ENCODE measurements at regions not wholly inside any gene's neighbourhood (a gene's known extent, or its start where the extent isn't known, plus 50 kb on each side); places are given as distances from the start of the nearest gene placed in this dataset.

DNA sequence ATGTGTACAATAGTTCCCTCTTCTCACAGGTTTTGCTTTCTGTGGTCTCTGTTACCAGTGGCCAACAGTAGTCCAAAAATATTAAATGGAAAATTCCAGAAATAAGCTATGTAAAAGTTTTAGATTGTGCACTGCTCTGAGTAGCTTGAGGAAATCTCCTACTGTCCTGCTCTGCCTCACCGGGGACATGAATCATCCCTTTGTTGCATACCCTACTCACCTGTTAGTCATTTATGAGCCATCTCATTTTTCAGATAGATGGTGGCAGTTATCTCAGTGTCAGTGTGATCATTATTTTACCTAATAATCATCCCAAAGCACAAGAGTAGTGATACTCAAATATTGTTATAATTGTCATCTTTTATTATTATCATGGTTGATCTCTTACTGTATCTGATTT lies 688.1 kb downstream of the PLA2G4A start:
- no peak overlapping the region for H3K4me3 ChIP-seq (ENCODE audit: low read length)
- DNase-seq (ENCODE audit: low read depth), result no peak
- TF ChIP-seq, protein P1, sequence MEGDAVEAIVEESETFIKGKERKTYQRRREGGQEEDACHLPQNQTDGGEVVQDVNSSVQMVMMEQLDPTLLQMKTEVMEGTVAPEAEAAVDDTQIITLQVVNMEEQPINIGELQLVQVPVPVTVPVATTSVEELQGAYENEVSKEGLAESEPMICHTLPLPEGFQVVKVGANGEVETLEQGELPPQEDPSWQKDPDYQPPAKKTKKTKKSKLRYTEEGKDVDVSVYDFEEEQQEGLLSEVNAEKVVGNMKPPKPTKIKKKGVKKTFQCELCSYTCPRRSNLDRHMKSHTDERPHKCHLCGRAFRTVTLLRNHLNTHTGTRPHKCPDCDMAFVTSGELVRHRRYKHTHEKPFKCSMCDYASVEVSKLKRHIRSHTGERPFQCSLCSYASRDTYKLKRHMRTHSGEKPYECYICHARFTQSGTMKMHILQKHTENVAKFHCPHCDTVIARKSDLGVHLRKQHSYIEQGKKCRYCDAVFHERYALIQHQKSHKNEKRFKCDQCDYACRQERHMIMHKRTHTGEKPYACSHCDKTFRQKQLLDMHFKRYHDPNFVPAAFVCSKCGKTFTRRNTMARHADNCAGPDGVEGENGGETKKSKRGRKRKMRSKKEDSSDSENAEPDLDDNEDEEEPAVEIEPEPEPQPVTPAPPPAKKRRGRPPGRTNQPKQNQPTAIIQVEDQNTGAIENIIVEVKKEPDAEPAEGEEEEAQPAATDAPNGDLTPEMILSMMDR (conservative IDR thresholded peaks at IDR 0.05; ENCODE audit: low read depth, low read length), result no peak

DNA sequence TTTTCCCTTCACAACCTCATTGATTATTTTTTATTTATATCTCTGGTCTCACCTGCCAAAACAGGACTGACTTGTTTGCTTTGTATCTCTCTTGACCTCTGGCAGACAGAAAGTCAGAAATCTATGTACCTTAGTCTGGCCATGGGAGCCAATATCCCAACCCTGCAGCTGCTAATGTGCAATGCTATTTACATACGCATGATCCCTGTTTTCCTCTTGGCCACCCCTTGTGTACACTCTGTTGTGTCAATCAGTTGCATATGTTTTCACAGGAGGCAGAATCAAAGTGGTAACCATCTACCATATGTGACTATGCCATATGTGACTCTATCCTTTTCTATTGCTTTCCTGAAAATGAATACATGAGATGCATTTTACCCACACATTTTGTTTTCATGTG lies 688.8 kb downstream of the PLA2G4A start:
- TF ChIP-seq, protein P1 (conservative IDR thresholded peaks at IDR 0.05; ENCODE audit: low read depth, low read length), result no peak
- no peak overlapping the region for H3K4me3 ChIP-seq (ENCODE audit: low read length)
- DNase-seq (ENCODE audit: low read depth), result no peak

DNA sequence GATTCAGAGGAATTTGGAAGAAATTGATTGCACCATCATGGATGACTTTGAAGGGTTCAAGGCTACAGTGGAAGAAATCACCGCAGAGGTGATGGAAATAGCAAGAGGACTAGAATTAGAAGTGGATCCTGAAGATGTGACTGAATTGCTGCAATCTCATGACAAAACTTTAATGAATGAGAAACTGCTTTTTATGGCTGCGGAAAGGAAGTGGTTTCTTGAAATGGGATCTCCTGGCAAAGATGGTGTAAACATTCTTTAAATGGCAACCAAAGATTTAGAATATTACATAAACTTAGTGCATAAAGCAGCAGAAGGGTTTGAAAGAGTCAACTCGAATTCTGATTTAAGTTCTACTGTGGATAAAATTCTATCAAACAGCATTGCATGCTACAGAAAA lies 698.6 kb downstream of the PLA2G4A start:
- H3K4me3 ChIP-seq (ENCODE audit: low read length), result no peak overlapping the region
- TF ChIP-seq, protein P1 (conservative IDR thresholded peaks at IDR 0.05; ENCODE audit: low read depth, low read length), result no peak
- DNase-seq (ENCODE audit: low read depth), result no peak

DNA sequence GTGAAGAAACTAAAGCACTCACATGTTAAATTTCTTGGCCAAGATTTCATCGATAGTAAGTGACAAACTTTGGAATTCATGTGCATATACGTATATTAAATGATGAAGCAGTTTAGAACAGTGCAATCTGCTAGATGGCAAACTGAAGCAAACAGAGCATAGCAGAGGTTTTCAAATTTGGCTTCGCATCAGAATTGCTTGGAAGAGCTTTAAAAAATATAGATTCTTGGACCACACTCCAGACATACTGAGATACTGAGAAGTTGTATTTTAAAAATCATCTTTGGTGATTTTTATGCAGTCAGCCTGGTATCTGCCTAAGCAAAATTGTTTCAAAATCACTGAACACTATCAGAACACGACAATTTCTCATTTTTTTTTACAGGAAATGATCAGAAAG lies 709.2 kb downstream of the PLA2G4A start:
- TF ChIP-seq, protein P1 (conservative IDR thresholded peaks at IDR 0.05; ENCODE audit: low read depth, low read length), result no peak
- no peak for DNase-seq (ENCODE audit: low read depth)
- no peak overlapping the region for H3K4me3 ChIP-seq (ENCODE audit: low read length)

DNA sequence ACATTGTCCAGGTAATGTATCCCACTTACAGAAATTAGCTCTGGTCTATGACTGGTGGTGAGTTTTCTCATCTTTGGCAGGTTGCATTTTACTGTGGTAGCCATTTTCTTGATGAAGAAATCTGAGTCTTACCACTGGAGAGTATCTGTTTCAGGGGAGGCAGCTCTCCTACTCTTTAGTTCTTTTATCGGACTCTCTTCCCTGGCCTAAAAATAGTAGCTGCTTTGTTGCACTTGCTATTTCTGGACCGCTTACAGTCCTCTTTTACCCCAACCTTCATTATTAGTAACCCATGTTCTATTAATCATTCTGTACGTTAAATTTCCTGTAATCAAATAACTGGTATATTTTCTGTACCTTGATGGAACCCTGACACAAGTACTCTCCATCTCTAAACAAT lies 720.8 kb downstream of the PLA2G4A start:
- no peak for DNase-seq (ENCODE audit: low read depth)
- H3K4me3 ChIP-seq (ENCODE audit: low read length), result no peak overlapping the region
- TF ChIP-seq, protein P1 (conservative IDR thresholded peaks at IDR 0.05; ENCODE audit: low read depth, low read length), result no peak

DNA sequence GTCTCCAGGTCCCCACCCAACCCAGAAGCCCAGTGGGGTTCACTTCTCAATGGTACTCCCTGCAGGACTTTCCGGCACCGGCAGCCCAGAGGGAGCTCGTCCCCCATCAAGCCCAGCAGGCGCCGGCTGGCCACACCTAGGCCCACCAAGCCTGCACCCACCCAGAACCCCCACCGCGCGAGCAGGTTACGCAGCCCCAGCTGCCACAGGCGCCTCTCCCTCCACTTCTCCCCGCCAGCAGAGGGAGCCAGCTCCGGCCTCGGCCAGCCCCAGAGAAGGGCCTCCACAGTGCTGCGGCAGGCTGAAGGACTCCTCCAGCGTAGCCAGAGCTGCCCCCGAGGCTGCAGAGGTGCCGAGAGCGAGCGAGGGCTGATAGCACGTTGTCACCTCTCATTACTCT lies 722.3 kb downstream of the PLA2G4A start:
- no peak for DNase-seq (ENCODE audit: low read depth)
- TF ChIP-seq, protein P1 (conservative IDR thresholded peaks at IDR 0.05; ENCODE audit: low read depth, low read length), result no peak

DNA sequence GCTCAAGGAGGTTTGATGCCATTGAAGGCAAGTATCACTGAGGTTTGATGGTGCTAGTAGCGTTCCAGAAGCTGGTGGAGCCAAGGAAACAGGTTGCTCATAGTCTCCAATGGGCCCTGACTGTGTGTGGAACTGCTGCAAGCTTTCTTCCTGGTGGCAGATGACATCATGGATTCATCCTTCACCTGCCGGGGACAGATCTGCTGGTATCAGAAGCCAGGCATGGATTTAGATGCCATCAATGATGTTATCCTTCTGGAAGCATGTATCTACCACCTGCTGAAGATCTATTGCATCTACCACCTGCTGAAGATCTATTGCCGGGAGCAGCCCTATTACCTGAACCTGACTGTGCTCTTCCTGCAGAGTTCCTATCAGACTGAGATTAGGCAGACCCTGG lies 734.4 kb downstream of the PLA2G4A start:
- DNase-seq (ENCODE audit: low read depth), result no peak
- no peak overlapping the region for H3K4me3 ChIP-seq (ENCODE audit: low read length)
- TF ChIP-seq, protein P1 (conservative IDR thresholded peaks at IDR 0.05; ENCODE audit: low read depth, low read length), result no peak

More for the DNA sequence above, 722.3 kb downstream of the PLA2G4A start:
- H3K4me3 ChIP-seq (ENCODE audit: low read length), result no peak overlapping the region

All from retinal pigment epithelial cell (primary cell).